ENCODE measurements at regions not wholly inside any gene's neighbourhood (a gene's known extent, or its start where the extent isn't known, plus 50 kb on each side); places are given as distances from the start of the nearest gene placed in this dataset.

DNA sequence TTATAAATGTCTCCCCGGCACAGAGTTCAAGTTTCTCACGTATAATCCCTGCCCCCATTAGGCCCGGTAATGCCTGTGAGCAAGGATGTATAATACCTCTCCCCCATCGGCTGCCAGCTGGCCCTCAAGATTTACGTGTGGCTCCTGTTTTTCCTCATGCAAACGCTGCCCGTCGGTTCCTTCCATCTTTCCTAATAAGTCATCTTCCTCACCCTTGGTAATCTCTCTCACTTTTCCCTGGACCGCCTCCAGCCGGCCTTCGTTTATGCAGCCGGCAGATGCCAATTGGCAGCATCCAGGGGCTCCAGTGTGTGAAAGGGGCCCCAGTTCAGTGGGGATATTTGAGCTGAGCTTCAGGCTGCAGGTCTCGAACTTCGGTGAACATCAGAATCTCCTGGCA lies 86.5 kb upstream of the NEURL1B start:
- DNase-seq, result peak in 1 of 3 donors; percentile 25
- ATAC-seq, result no peak
- H3K4me1 ChIP-seq, result no peaks in the 10 kb centered on the region

DNA sequence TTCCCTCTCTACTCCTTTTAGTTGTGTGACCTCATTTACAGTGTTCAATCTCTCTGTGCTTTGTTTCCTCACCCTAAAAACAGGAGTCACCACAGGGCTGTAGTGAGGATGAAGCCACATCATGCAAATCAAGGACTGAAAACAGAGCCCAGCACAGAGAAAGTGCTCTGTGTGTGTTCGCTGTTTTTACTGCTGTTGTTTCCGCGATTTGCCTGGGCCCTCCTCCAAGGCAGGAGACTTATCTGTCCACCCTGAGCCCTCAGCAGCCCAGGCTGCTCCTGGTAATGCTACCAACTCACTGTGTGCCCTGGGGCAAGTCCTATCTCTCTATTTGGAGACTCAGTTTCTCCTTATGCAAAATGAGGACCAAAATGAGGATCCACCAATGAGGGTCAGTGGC lies 87.2 kb upstream of the NEURL1B start:
- H3K27ac ChIP-seq, result no peak overlapping the region
- no peak for ATAC-seq
- peak in 1 of 3 donors; percentile 5 for DNase-seq

More for the DNA sequence above, 86.5 kb upstream of the NEURL1B start:
- H3K27ac ChIP-seq, result no peak overlapping the region
- no peak overlapping the region for H3K4me3 ChIP-seq
- no peaks in the 10 kb centered on the region for H3K9me3 ChIP-seq
- no peaks in the 10 kb centered on the region for H3K27me3 ChIP-seq
- TF ChIP-seq, protein P1, sequence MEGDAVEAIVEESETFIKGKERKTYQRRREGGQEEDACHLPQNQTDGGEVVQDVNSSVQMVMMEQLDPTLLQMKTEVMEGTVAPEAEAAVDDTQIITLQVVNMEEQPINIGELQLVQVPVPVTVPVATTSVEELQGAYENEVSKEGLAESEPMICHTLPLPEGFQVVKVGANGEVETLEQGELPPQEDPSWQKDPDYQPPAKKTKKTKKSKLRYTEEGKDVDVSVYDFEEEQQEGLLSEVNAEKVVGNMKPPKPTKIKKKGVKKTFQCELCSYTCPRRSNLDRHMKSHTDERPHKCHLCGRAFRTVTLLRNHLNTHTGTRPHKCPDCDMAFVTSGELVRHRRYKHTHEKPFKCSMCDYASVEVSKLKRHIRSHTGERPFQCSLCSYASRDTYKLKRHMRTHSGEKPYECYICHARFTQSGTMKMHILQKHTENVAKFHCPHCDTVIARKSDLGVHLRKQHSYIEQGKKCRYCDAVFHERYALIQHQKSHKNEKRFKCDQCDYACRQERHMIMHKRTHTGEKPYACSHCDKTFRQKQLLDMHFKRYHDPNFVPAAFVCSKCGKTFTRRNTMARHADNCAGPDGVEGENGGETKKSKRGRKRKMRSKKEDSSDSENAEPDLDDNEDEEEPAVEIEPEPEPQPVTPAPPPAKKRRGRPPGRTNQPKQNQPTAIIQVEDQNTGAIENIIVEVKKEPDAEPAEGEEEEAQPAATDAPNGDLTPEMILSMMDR (IDR thresholded peaks at IDR 0.05), result no peak
- TF ChIP-seq POLR2A (IDR thresholded peaks at IDR 0.05), result no peak
- H3K36me3 ChIP-seq, result no peaks in the 10 kb centered on the region
- intact Hi-C loops (cut with DNase I), result no loop called here
- WGBS (ENCODE audit: insufficient coverage, low coverage, low lambda C conversion rate, missing lambda C conversion rate), result 89% methylated on average over 14 of the region's 14 CpGs

DNA sequence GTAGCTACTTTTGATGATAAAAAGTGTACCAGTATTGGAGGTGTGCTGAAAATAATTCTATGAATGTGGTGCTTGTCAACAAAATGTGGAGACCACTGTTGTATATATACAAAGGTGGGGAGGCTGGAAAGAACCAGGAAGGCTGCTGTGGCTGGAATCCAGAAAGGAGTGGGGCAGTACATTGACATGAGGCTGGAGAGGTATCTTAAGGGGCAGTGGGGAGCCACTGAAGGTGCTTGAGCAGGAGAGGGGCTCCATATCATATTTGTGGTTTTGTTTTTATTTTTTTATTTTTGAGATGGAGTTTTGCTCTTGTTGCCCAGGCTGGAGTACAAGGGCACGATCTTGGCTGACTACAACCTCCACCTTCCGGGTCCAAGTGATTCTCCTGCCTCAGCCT lies 87.9 kb upstream of the NEURL1B start:
- no peaks in the 10 kb centered on the region for H3K27me3 ChIP-seq
- no CpG with 5 or more reads among the region's 2 CpGs for WGBS (ENCODE audit: insufficient coverage, low coverage, low lambda C conversion rate, missing lambda C conversion rate)
- H3K36me3 ChIP-seq, result no peaks in the 10 kb centered on the region
- no peaks in the 10 kb centered on the region for H3K4me1 ChIP-seq
- DNase-seq (no peak), ATAC-seq (no peak)
- intact Hi-C loops (cut with DNase I), result no loop called here
- no peaks in the 10 kb centered on the region for H3K9me3 ChIP-seq
- H3K27ac ChIP-seq, result no peak overlapping the region
- H3K4me3 ChIP-seq, result no peak overlapping the region
- TF ChIP-seq, protein P1 (IDR thresholded peaks at IDR 0.05), result no peak
- no peak for TF ChIP-seq POLR2A (IDR thresholded peaks at IDR 0.05)

More for the DNA sequence above, 87.2 kb upstream of the NEURL1B start:
- Histone ChIP-seq H3K27me3 (no peaks in the 10 kb centered on the region), H3K36me3 (no peaks in the 10 kb centered on the region), H3K4me1 (no peaks in the 10 kb centered on the region), H3K9me3 (no peaks in the 10 kb centered on the region), H3K4me3 (no peak overlapping the region)
- 67% methylated on average over 3 of the region's 3 CpGs for WGBS (ENCODE audit: insufficient coverage, low coverage, low lambda C conversion rate, missing lambda C conversion rate)
- intact Hi-C loops (cut with DNase I), result no loop called here
- TF ChIP-seq, protein P1 (IDR thresholded peaks at IDR 0.05), result no peak
- no peak for TF ChIP-seq POLR2A (IDR thresholded peaks at IDR 0.05)

- Histone ChIP-seq H3K27me3 (no peaks in the 10 kb centered on the region), H3K4me1 (no peaks in the 10 kb centered on the region), H3K9me3 (no peaks in the 10 kb centered on the region), H3K36me3 (no peaks in the 10 kb centered on the region), H3K27ac (no peak overlapping the region), H3K4me3 (no peak overlapping the region)
- intact Hi-C loops (cut with DNase I), result no loop called here
- no peak for DNase-seq
- TF ChIP-seq, protein P1 (IDR thresholded peaks at IDR 0.05), result no peak
- no peak for TF ChIP-seq POLR2A (IDR thresholded peaks at IDR 0.05)
- WGBS (ENCODE audit: insufficient coverage, low coverage, low lambda C conversion rate, missing lambda C conversion rate), result 50% methylated on average over 2 of the region's 9 CpGs
- ATAC-seq, result peak in 1 of 4 donors; percentile 7
Measured at GRCh38 chr5:172550996-172551395, 90.1 kb upstream of the NEURL1B start.

Data from right lobe of liver (tissue), 6 donors.